PC-9 (cell line): ENCODE measurements at regions not wholly inside any gene's neighbourhood (a gene's known extent, or its start where the extent isn't known, plus 50 kb on each side); places are given as distances from the start of the nearest gene placed in this dataset.

Experiments
- BruUV-seq: library from RNA; stranded (reverse); fragments of 400-500 nt; replicated peaks from 2 replicates; lab custom pipeline; 2021; lab: Mats Ljungman, UMichigan
- CTCF ChIA-PET: fragments of 300-600 bp; sonication (Branson Sonifier 250); formaldehyde crosslinking; loops from one replicate; lab custom pipeline; 2022; ENCODE audit warnings: antibody characterized with exemption; lab: Charles Lee
- POLR2A ChIA-PET: fragments of 300-600 bp; sonication (Branson Sonifier 250); formaldehyde crosslinking; loops from one replicate; lab custom pipeline; 2022; ENCODE audit warnings: antibody characterized with exemption; ENCODE audit not compliant: unreplicated experiment; lab: Charles Lee
- DNase-seq, 2 experiments: peaks; one replicate each; pipeline versions ENCODE4 v3.0.0 to v3.0.0-alpha.2; 2015 to 2022; ENCODE audit warnings: mixed read lengths in 1 of 2
- H2AFZ ChIP-seq: fragments of 200-600 bp; sonication (generic); 2 replicates; pipeline ENCODE4 v1.8.1; 2017; ENCODE audit warnings: antibody characterized with exemption
- H3F3A ChIP-seq: fragments of 200-600 bp; sonication (generic); 2 replicates; pipeline ENCODE4 v1.8.1; 2017; ENCODE audit warnings: antibody characterized with exemption, mild to moderate bottlenecking, low read depth; ENCODE audit not compliant: insufficient read depth
- H3K27ac ChIP-seq: fragments of 200-600 bp; sonication (generic); 2 replicates; pipeline ENCODE4 v1.6.1; 2016; ENCODE audit warnings: mixed run types
- H3K27me3 ChIP-seq: fragments of 200-600 bp; sonication (generic); 2 replicates; pipeline ENCODE4 v1.6.1; 2016; ENCODE audit warnings: low read depth, mixed run types; ENCODE audit not compliant: insufficient read depth
- H3K36me3 ChIP-seq: fragments of 200-600 bp; sonication (generic); 2 replicates; pipeline ENCODE4 v1.6.1; 2016; ENCODE audit warnings: low read depth, mixed run types
- H3K4me1 ChIP-seq: fragments of 200-600 bp; sonication (generic); replicated peaks from 2 replicates; pipeline ENCODE4 v1.6.1; 2016; ENCODE audit warnings: mixed run types; ENCODE audit not compliant: insufficient read depth
- H3K4me2 ChIP-seq: fragments of 200-600 bp; sonication (generic); 2 replicates; pipeline ENCODE4 v1.6.1; 2017; ENCODE audit warnings: mixed run types
- H3K4me3 ChIP-seq: fragments of 200-600 bp; sonication (generic); 2 replicates; pipeline ENCODE4 v1.6.1; 2016; ENCODE audit warnings: mixed run types
- H3K79me2 ChIP-seq: fragments of 200-600 bp; sonication (generic); 2 replicates; pipeline ENCODE4 v1.6.1; 2017; ENCODE audit warnings: low read depth, mixed run types
- H3K9me2 ChIP-seq: fragments of 200-600 bp; sonication (generic); 2 replicates; pipeline ENCODE4 v1.8.1; 2017; ENCODE audit warnings: mild to moderate bottlenecking; ENCODE audit not compliant: insufficient read depth
- H3K9me3 ChIP-seq: fragments of 200-600 bp; sonication (generic); 2 replicates; pipeline ENCODE4 v1.8.1; 2016; ENCODE audit warnings: low read depth; ENCODE audit not compliant: insufficient read depth
- H4K20me1 ChIP-seq: fragments of 200-600 bp; sonication (generic); 2 replicates; pipeline ENCODE4 v1.8.1; 2017; ENCODE audit not compliant: insufficient read depth
- CTCF ChIP-seq: fragments of 200-600 bp; sonication (generic); conservative IDR thresholded peaks from 2 replicates; pipeline ENCODE4 v1.6.1; 2017; ENCODE audit warnings: mixed run types, antibody characterized with exemption, mild to moderate bottlenecking, moderate library complexity
- EZH2 ChIP-seq: fragments of 200-600 bp; sonication (generic); IDR thresholded peaks from 2 replicates; pipeline ENCODE4 v1.8.0; 2017; ENCODE audit warnings: antibody characterized with exemption, low read depth
- intact Hi-C: fragments of 100-400 bp; cut with micrococcal nuclease; formaldehyde crosslinking; loops from one replicate; pipeline ENCODE4 v1.10.0; 2022; ENCODE audit not compliant: unreplicated experiment

DNA sequence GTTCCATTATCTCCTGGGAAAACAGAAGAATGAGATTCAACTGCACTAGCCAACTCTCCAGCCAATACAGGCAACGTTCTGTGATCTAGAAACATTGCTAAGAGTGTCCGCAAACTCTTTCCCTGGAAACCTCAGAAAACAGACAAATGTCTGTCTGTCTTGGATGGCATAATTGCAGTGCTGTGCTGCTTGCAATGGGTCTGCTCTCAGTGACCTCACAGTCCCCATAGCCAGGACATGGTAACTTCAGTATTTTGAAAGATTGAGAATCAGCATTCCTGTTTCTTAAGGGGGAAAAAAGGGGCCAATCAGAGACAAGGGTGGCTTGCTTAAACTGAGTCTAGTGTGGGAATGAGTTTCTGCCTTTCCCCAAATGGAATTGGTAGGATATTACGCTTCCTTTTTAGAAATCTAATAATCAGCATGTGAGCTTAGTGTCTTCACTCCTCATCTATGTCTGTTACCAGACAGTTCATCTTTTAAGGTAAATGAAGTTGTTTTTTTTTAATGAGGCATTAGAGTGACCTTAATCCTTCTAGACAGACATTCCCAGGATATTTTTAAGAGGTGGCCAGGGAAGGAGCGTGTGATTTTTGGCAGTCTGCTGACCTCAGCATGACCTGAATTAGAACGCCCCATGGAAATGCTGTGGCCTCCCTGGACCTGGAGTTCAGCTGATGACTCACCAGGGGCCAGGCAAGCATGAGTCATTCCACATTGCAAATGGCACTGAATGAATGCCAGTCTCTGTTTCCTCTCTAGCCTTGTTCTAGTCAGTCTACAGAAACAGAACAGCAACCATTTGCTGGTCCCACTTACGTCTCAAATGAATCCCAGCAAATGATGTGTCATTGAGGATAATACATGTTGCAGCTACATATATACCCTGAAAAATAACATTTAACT, 210.2 kb upstream of the ACTBL2 start:
- Histone ChIP-seq H3K4me3 (no peak overlapping the region; the same call in 1 of the 2 replicates), H3F3A (peaks cover 7% of the 10 kb centered on the region; the same call in 1 of the 2 replicates), H3K36me3 (no peaks in the 10 kb centered on the region; the same call in 1 of the 2 replicates), H3K4me2 (peak overlapping the region; percentile 41), H3K9me2 (no peaks in the 10 kb centered on the region), H3K9me3 (peaks cover 27% of the 10 kb centered on the region; the same call in 1 of the 2 replicates), H3K79me2 (no peaks in the 10 kb centered on the region), H3K27ac (peak overlapping the region; percentile 91), H3K4me1 (peaks cover 25% of the 10 kb centered on the region), H3K27me3 (no peaks in the 10 kb centered on the region), H2AFZ (peak overlapping the region; percentile 71; the same call in 1 of the 2 replicates), H4K20me1 (no peaks in the 10 kb centered on the region)
- TSS peak; percentile 30 for BruUV-seq
- DNase-seq = peak; percentile 83 to 86
- TF ChIP-seq CTCF = no peak
- no peak for TF ChIP-seq EZH2
- CTCF ChIA-PET = no interaction called here
- POLR2A ChIA-PET = interaction anchor here (0.5 to 0.7 kb wide), 4 partner anchors 134 to 766 kb away, joined by 3 to 6 read pairs (median 4); no protein-coding TSS in a partner anchor
- intact Hi-C loops = loop anchor here (1.0 to 5.0 kb wide), 7 partner anchors 42 to 394 kb away; no protein-coding TSS in a partner anchor

DNA sequence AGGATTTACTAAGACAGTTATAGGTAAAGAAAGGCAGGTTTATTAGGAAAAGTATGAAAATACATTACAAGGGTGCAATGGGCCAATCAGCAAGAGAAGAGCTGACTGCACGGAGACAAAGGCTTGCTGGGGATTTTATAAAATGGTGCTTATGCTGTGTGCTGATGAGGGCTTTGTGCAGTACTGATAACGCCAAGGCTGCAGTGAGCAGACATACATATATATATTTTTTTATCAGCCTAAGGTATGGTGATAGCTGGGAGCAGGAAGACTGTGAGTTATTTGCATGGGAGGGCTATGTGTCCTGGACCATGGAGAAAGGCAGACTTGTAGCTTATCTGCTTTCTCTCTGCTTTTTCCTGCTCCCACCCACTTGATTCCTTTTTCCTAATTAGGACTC, 208.1 kb upstream of the ACTBL2 start:
- Histone ChIP-seq H4K20me1 (no peaks in the 10 kb centered on the region), H3K9me2 (no peaks in the 10 kb centered on the region), H3K4me1 (peaks cover 25% of the 10 kb centered on the region), H3K79me2 (no peaks in the 10 kb centered on the region), H3F3A (peaks cover 7% of the 10 kb centered on the region; the same call in 1 of the 2 replicates), H3K27ac (no peak overlapping the region), H3K9me3 (peaks cover 18% of the 10 kb centered on the region; the same call in 1 of the 2 replicates), H3K27me3 (no peaks in the 10 kb centered on the region), H3K4me2 (no peak overlapping the region), H2AFZ (no peak overlapping the region), H3K4me3 (no peak overlapping the region), H3K36me3 (no peaks in the 10 kb centered on the region)
- DNase-seq = peak in 1 of 2 experiments; percentile 5
- BruUV-seq = no TSS peak
- intact Hi-C loops = loop anchor here (5.0 kb wide), 2 partner anchors 147 to 193 kb away; no protein-coding TSS in a partner anchor
- CTCF ChIA-PET = interaction anchor here (0.6 kb wide), 1 partner anchor 97 kb away, joined by 5 read pairs; no protein-coding TSS in a partner anchor
- TF ChIP-seq CTCF (no peak), EZH2 (no peak)
- POLR2A ChIA-PET = no interaction called here

DNA sequence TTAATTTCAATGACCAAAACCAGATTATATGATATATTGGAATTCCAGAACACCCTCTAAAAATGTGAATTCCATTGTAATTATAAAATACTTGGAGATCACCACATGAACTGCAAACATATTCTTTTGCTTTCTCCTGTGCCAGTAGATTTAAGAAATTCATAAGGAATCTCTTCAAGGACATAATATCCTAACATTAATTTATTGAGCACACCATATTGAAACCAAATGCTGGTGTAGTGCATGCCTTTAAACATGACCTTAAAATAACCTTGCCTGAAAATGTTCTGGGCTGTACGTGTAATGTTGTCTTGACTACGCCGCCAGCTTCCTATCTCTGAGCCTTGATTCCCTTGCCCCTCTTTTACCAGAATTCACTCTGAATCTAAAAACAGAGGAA, 205.0 kb upstream of the ACTBL2 start:
- Histone ChIP-seq H3K27ac (no peak overlapping the region), H3K9me2 (no peaks in the 10 kb centered on the region), H3K4me2 (no peak overlapping the region), H2AFZ (0 out of 2 replicates have a peak overlapping the region, but pooled peaks have one; percentile 33), H3K4me1 (peaks cover 7% of the 10 kb centered on the region), H3K36me3 (no peaks in the 10 kb centered on the region), H3F3A (peaks cover 4% of the 10 kb centered on the region; the same call in 1 of the 2 replicates), H3K9me3 (peaks cover 4% of the 10 kb centered on the region; the same call in 1 of the 2 replicates), H3K79me2 (no peaks in the 10 kb centered on the region), H3K4me3 (no peak overlapping the region), H3K27me3 (no peaks in the 10 kb centered on the region), H4K20me1 (no peaks in the 10 kb centered on the region)
- intact Hi-C loops = no loop called here
- POLR2A ChIA-PET = no interaction called here
- no TSS peak for BruUV-seq
- CTCF ChIA-PET = no interaction called here
- no peak for TF ChIP-seq EZH2
- no peak for TF ChIP-seq CTCF
- no peak for DNase-seq
